Sigmoid colon (tissue), 6 donors: ENCODE measurements at regions not wholly inside any gene's neighbourhood (a gene's known extent, or its start where the extent isn't known, plus 50 kb on each side); places are given as distances from the start of the nearest gene placed in this dataset.

ENCODE experiments used
- DNase-seq: peaks from one replicate; pipeline ENCODE4 v3.0.0-alpha.2; 2019
- H3K27ac ChIP-seq, 4 donors: fragments of 200-600 bp; sonication (generic); one replicate each; pipeline ENCODE4 v1.5.1; 2016 to 2019; ENCODE audit warnings: mild to moderate bottlenecking in 1 of 4
- H3K27me3 ChIP-seq, 3 donors: fragments of 200-600 bp; sonication (generic); one replicate each; pipeline ENCODE4 v1.5.1; 2019; ENCODE audit warnings: mild to moderate bottlenecking in 1 of 3
- H3K36me3 ChIP-seq, 4 donors: fragments of 200-600 bp; sonication (generic); one replicate each; pipeline ENCODE4 v1.5.1; 2016 to 2019
- H3K4me1 ChIP-seq, 4 donors: fragments of 200-600 bp; sonication (generic); one replicate each; pipeline ENCODE4 v1.5.1; 2017 to 2019
- H3K4me3 ChIP-seq, 4 donors: fragments of 200-600 bp; sonication (generic); one replicate each; pipeline ENCODE4 v1.5.1; 2017 to 2019; ENCODE audit warnings: mild to moderate bottlenecking in 2 of 4, moderate library complexity in 1 of 4
- H3K9me3 ChIP-seq, 4 donors: fragments of 200-600 bp in 3 of 4; sonication (generic) in 3 of 4; one replicate each; pipeline versions ENCODE4 v1.5.1 to v1.6.1; 2013 to 2019
- CTCF ChIP-seq, 4 experiments: fragments of 450-650 bp in 3 of 4; fragments of 200-600 bp in 1 of 4; IDR thresholded peaks; one replicate each; pipeline ENCODE4 v1.5.1; 2016 to 2019; ENCODE audit warnings: antibody characterized with exemption in 4 of 4, mild to moderate bottlenecking in 3 of 4, moderate library complexity in 2 of 4
- EP300 ChIP-seq, 4 donors: sonication (generic); formaldehyde crosslinking; IDR thresholded peaks; one replicate each; pipeline ENCODE4 v1.6.1; 2017; ENCODE audit warnings: antibody characterized with exemption in 4 of 4
- POLR2A ChIP-seq, 2 donors: fragments of 450-650 bp; IDR thresholded peaks; one replicate each; pipeline ENCODE4 v1.6.1; 2016; ENCODE audit warnings: antibody characterized with exemption in 2 of 2, mild to moderate bottlenecking in 2 of 2, moderate library complexity in 2 of 2
- POLR2AphosphoS5 ChIP-seq, 4 donors: sonication (generic); formaldehyde crosslinking; IDR thresholded peaks; one replicate each; pipeline ENCODE4 v1.6.1; 2017; ENCODE audit warnings: antibody characterized with exemption in 4 of 4
- WGBS, 2 donors: extraction: QIAGEN DNeasy Blood & Tissue Kit; methylation state at CpG; one replicate each; pipeline ENCODE4 v1.1.7; 2013; 5-methylcytosine and 5-hydroxymethylcytosine counted together
- intact Hi-C: fragments of 100-400 bp; cut with DNase I; formaldehyde crosslinking; loops from one replicate; pipeline ENCODE4 v1.15.1; 2023
- donor health status: healthy with polysubstance abuse.
- donor health status: healthy.

GRCh38 chr19:31096935-31097545 is 252.2 kb downstream of the TSHZ3 start:
- no peak overlapping the region for H3K4me3 ChIP-seq

GRCh38 chr19:31096062-31096830 is 253.0 kb downstream of the TSHZ3 start:
- intact Hi-C loops = no loop called here
- no peaks in the 10 kb centered on the region for H3K27me3 ChIP-seq
- H3K36me3 ChIP-seq = no peaks in the 10 kb centered on the region
- H3K4me1 ChIP-seq = peaks cover 0 to 28% (median 25%) of the 10 kb centered on the region in 4 donors
- H3K9me3 ChIP-seq = no peaks in the 10 kb centered on the region
- H3K4me3 ChIP-seq = no peak overlapping the region
- H3K27ac ChIP-seq = no peak overlapping the region
- 90 to 91% methylated on average over 22 of the region's 22 CpGs for WGBS, 2 donors
- DNase-seq = no peak
- no peak for TF ChIP-seq POLR2A (IDR thresholded peaks at IDR 0.05)
- no peak for TF ChIP-seq POLR2AphosphoS5 (IDR thresholded peaks at IDR 0.05)
- TF ChIP-seq EP300 (IDR thresholded peaks at IDR 0.05) = no peak
- TF ChIP-seq CTCF (IDR thresholded peaks at IDR 0.05) = no peak

More at GRCh38 chr19:31096935-31097545, 252.2 kb downstream of the TSHZ3 start:
- intact Hi-C loops = no loop called here
- Histone ChIP-seq H3K27ac (no peak overlapping the region), H3K36me3 (no peaks in the 10 kb centered on the region), H3K9me3 (no peaks in the 10 kb centered on the region), H3K4me1 (peaks cover 0 to 36% (median 32%) of the 10 kb centered on the region in 4 donors), H3K27me3 (no peaks in the 10 kb centered on the region)
- no peak for DNase-seq
- TF ChIP-seq EP300 (IDR thresholded peaks at IDR 0.05) (no peak), POLR2A (IDR thresholded peaks at IDR 0.05) (no peak), CTCF (IDR thresholded peaks at IDR 0.05) (no peak), POLR2AphosphoS5 (IDR thresholded peaks at IDR 0.05) (no peak)
- 44 to 79% methylated on average over 11 of the region's 11 CpGs for WGBS, 2 donors

- Histone ChIP-seq H3K4me3 (no peak overlapping the region), H3K9me3 (no peaks in the 10 kb centered on the region), H3K27ac (no peak overlapping the region), H3K36me3 (no peaks in the 10 kb centered on the region), H3K27me3 (no peaks in the 10 kb centered on the region), H3K4me1 (peaks cover 0 to 18% (median 15%) of the 10 kb centered on the region in 4 donors)
- DNase-seq = no peak
- 94 to 95% methylated on average over 6 of the region's 6 CpGs for WGBS, 2 donors
- intact Hi-C loops = no loop called here
- TF ChIP-seq CTCF (IDR thresholded peaks at IDR 0.05) = no peak
- no peak for TF ChIP-seq EP300 (IDR thresholded peaks at IDR 0.05)
- no peak for TF ChIP-seq POLR2AphosphoS5 (IDR thresholded peaks at IDR 0.05)
- TF ChIP-seq POLR2A (IDR thresholded peaks at IDR 0.05) = no peak
Measured at GRCh38 chr19:31095100-31095804, 254.0 kb downstream of the TSHZ3 start.

GRCh38 chr19:31092274-31092673 is 257.0 kb downstream of the TSHZ3 start:
- no peaks in the 10 kb centered on the region for H3K27me3 ChIP-seq
- no peak overlapping the region for H3K27ac ChIP-seq

More at GRCh38 chr19:31092274-31092673, 257.0 kb downstream of the TSHZ3 start:
- WGBS, 2 donors = 56 to 81% methylated on average over 11 of the region's 11 CpGs
- no peaks in the 10 kb centered on the region for H3K9me3 ChIP-seq
- no peak for TF ChIP-seq POLR2AphosphoS5 (IDR thresholded peaks at IDR 0.05)
- no peak for TF ChIP-seq EP300 (IDR thresholded peaks at IDR 0.05)
- TF ChIP-seq POLR2A (IDR thresholded peaks at IDR 0.05) = no peak
- no peak for TF ChIP-seq CTCF (IDR thresholded peaks at IDR 0.05)
- H3K36me3 ChIP-seq = no peaks in the 10 kb centered on the region
- intact Hi-C loops = no loop called here
- no peak overlapping the region for H3K4me3 ChIP-seq
- no peak for DNase-seq
- H3K4me1 ChIP-seq = no peaks in the 10 kb centered on the region
